ENCODE measurements at regions not wholly inside any gene's neighbourhood (a gene's known extent, or its start where the extent isn't known, plus 50 kb on each side); places are given as distances from the start of the nearest gene placed in this dataset.

- no peaks in the 10 kb centered on the region for H3K9me1 ChIP-seq (replicated peaks; ENCODE audit: control insufficient read depth, extremely low read depth, insufficient read depth, low read length)
- ChIA-PET CTCF (no interaction called here), POLR2A (no interaction called here)
- H4K20me1 ChIP-seq (replicated peaks; ENCODE audit: control insufficient read depth, extremely low read depth, insufficient read depth, low read length) = no peaks in the 10 kb centered on the region
- H3K4me1 ChIP-seq (ENCODE audit: control insufficient read depth, extremely low read depth, insufficient read depth, low read length) = peaks cover 7% of the 10 kb centered on the region
- intact Hi-C loops (cut with micrococcal nuclease) (no loop called here), dilution Hi-C loops (cut with MboI; ENCODE audit: extremely low pct_ligation_motif_present, low sequenced_read_pairs) (no loop called here)
- TF ChIP-seq MAX (IDR thresholded peaks at IDR 0.05; ENCODE audit: insufficient read depth, insufficient read length) = no peak
- no peak for TF ChIP-seq POLR2A (IDR thresholded peaks at IDR 0.05; ENCODE audit: low read depth, low read length)
- no peak for TF ChIP-seq MYC (IDR thresholded peaks at IDR 0.05; ENCODE audit: low read depth, low read length)
- TF ChIP-seq POLR2AphosphoS5 (IDR thresholded peaks at IDR 0.05; ENCODE audit: insufficient read depth, low read depth, low read length) = no peak
- no peak for TF ChIP-seq JUN (IDR thresholded peaks at IDR 0.05; ENCODE audit: borderline replicate concordance, insufficient read depth, insufficient read length, low read depth)
- TF ChIP-seq, protein P1, sequence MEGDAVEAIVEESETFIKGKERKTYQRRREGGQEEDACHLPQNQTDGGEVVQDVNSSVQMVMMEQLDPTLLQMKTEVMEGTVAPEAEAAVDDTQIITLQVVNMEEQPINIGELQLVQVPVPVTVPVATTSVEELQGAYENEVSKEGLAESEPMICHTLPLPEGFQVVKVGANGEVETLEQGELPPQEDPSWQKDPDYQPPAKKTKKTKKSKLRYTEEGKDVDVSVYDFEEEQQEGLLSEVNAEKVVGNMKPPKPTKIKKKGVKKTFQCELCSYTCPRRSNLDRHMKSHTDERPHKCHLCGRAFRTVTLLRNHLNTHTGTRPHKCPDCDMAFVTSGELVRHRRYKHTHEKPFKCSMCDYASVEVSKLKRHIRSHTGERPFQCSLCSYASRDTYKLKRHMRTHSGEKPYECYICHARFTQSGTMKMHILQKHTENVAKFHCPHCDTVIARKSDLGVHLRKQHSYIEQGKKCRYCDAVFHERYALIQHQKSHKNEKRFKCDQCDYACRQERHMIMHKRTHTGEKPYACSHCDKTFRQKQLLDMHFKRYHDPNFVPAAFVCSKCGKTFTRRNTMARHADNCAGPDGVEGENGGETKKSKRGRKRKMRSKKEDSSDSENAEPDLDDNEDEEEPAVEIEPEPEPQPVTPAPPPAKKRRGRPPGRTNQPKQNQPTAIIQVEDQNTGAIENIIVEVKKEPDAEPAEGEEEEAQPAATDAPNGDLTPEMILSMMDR (IDR thresholded peaks at IDR 0.05; ENCODE audit: extremely low read depth in 1 of 2, insufficient read depth in 1 of 2, low read depth in 1 of 2, low read length in 2 of 2) = no peak
- no peak for TF ChIP-seq GATA2 (IDR thresholded peaks at IDR 0.05; ENCODE audit: insufficient read depth, insufficient read length, low read depth, low read length)
- no peak for TF ChIP-seq FOS (IDR thresholded peaks at IDR 0.05; ENCODE audit: borderline replicate concordance, insufficient read depth, low read length)
- no peak for TF ChIP-seq EZH2 (IDR thresholded peaks at IDR 0.05; ENCODE audit: borderline replicate concordance, low read depth, low read length, severe bottlenecking)
- DNase-seq (ENCODE audit: low read depth, low spot score) = no peak
- no peak overlapping the region for H3K4me2 ChIP-seq (ENCODE audit: insufficient read depth, low read length)
- no peak overlapping the region for H3K4me3 ChIP-seq (replicated peaks in 1 of 3; ENCODE audit: insufficient read depth in 1 of 3, low read depth in 1 of 3, low read length in 3 of 3)
- no peaks in the 10 kb centered on the region for H3K27me3 ChIP-seq (ENCODE audit: control insufficient read depth in 2 of 2, insufficient read depth in 2 of 2, low read length in 2 of 2)
- H3K9ac ChIP-seq (replicated peaks; ENCODE audit: extremely low read depth, insufficient read depth, low read length) = no peak overlapping the region
- no peak overlapping the region for H3K27ac ChIP-seq (ENCODE audit: insufficient read depth, low read depth, low read length)
- H3K36me3 ChIP-seq (ENCODE audit: control insufficient read depth in 2 of 2, extremely low read depth in 1 of 2, insufficient read depth in 2 of 2, low read length in 2 of 2) = no peaks in the 10 kb centered on the region
- H2AFZ ChIP-seq (ENCODE audit: low read depth, low read length) = no peak overlapping the region
- no peak for FAIRE-seq
- BruUV-seq (replicated peaks) = no TSS peak
- no peaks in the 10 kb centered on the region for H3K79me2 ChIP-seq (ENCODE audit: control insufficient read depth, insufficient read depth, low read length)
- H3K9me3 ChIP-seq (replicated peaks; ENCODE audit: control insufficient read depth, insufficient read depth, low read length) = no peaks in the 10 kb centered on the region
Measured at GRCh38 chr14:85300107-85300506, 229.8 kb upstream of the FLRT2 start.
